ENCODE measurements at regions not wholly inside any gene's neighbourhood (a gene's known extent, or its start where the extent isn't known, plus 50 kb on each side); places are given as distances from the start of the nearest gene placed in this dataset.

- no peak overlapping the region for H3K4me3 ChIP-seq (ENCODE audit: low read length)
- TF ChIP-seq CTCF (conservative IDR thresholded peaks at IDR 0.05; ENCODE audit: low read length): no peak
- DNase-seq (ENCODE audit: low read depth): no peak
These were observed 401.6 kb downstream of the SLC4A3 start for GRCh38 chr2:220029013-220029412.

GRCh38 chr2:220033546-220033945, 406.1 kb downstream of the SLC4A3 start:
- H3K4me3 ChIP-seq (ENCODE audit: low read length): no peak overlapping the region
- TF ChIP-seq CTCF (conservative IDR thresholded peaks at IDR 0.05; ENCODE audit: low read length): no peak
- DNase-seq (ENCODE audit: low read depth): peak; percentile 58

GRCh38 chr2:220034426-220035130, 407.1 kb downstream of the SLC4A3 start:
- no peak for TF ChIP-seq CTCF (conservative IDR thresholded peaks at IDR 0.05; ENCODE audit: low read length)
- DNase-seq (ENCODE audit: low read depth): peak; percentile 74
- H3K4me3 ChIP-seq (ENCODE audit: low read length): no peak overlapping the region

- TF ChIP-seq CTCF (conservative IDR thresholded peaks at IDR 0.05; ENCODE audit: low read length): no peak
- no peak overlapping the region for H3K4me3 ChIP-seq (ENCODE audit: low read length)
- DNase-seq (ENCODE audit: low read depth): peak; percentile 11
These were observed 409.0 kb downstream of the SLC4A3 start for GRCh38 chr2:220036431-220036830.

- no peak for DNase-seq (ENCODE audit: low read depth)
- TF ChIP-seq CTCF (conservative IDR thresholded peaks at IDR 0.05; ENCODE audit: low read length): no peak
- H3K4me3 ChIP-seq (ENCODE audit: low read length): no peak overlapping the region
These were observed 412.9 kb downstream of the SLC4A3 start for GRCh38 chr2:220040346-220040745.

- no peak for DNase-seq (ENCODE audit: low read depth)
- TF ChIP-seq CTCF (conservative IDR thresholded peaks at IDR 0.05; ENCODE audit: low read length): no peak
- H3K4me3 ChIP-seq (ENCODE audit: low read length): no peak overlapping the region
These were observed 414.0 kb downstream of the SLC4A3 start for GRCh38 chr2:220041447-220041846.

GRCh38 chr2:220043155-220043989, 415.9 kb downstream of the SLC4A3 start:
- DNase-seq (ENCODE audit: low read depth): peak; percentile 15
- no peak overlapping the region for H3K4me3 ChIP-seq (ENCODE audit: low read length)
- no peak for TF ChIP-seq CTCF (conservative IDR thresholded peaks at IDR 0.05; ENCODE audit: low read length)

Data from AG10803 (cell line).